ENCODE measurements at regions not wholly inside any gene's neighbourhood (a gene's known extent, or its start where the extent isn't known, plus 50 kb on each side); places are given as distances from the start of the nearest gene placed in this dataset.

GRCh38 chr12:97616946-97617345 lies 154.3 kb downstream of the RMST start:
- Histone ChIP-seq H3K36me3 (no peaks in the 10 kb centered on the region), H3K9ac (no peak overlapping the region), H3K27me3 (no peaks in the 10 kb centered on the region), H3K4me2 (no peak overlapping the region), H3K27ac (no peak overlapping the region), H3K4me1 (peaks cover 13% of the 10 kb centered on the region), H3K9me3 (ENCODE audit: low read depth) (no peaks in the 10 kb centered on the region), H4K20me1 (ENCODE audit: low read depth) (no peaks in the 10 kb centered on the region), H3K4me3 (no peak overlapping the region), H3K79me2 (ENCODE audit: low read depth) (no peaks in the 10 kb centered on the region), H2AFZ (replicated peaks) (peak overlapping the region; percentile 3), H3F3A (ENCODE audit: low read depth) (peaks cover 5% of the 10 kb centered on the region)
- no peaks in the 10 kb centered on the region for H3K27me3 Mint-ChIP-seq (ENCODE audit: insufficient read depth, low read depth)
- H3K27ac Mint-ChIP-seq, result no peak overlapping the region
- no peak for DNase-seq (ENCODE audit: low spot score)
- peaks cover 2% of the 10 kb centered on the region for H3K9me3 Mint-ChIP-seq
- H3K36me3 Mint-ChIP-seq, result peaks cover 2% of the 10 kb centered on the region
- H3K4me3 Mint-ChIP-seq, result no peak overlapping the region
- TF ChIP-seq CTCF (IDR thresholded peaks at IDR 0.05) (no peak), EZH2 (IDR thresholded peaks at IDR 0.05) (no peak), EZH2phosphoT487 (IDR thresholded peaks at IDR 0.05) (no peak)
- H3K4me1 Mint-ChIP-seq, result no peaks in the 10 kb centered on the region

GRCh38 chr12:97628962-97629361 lies 166.4 kb downstream of the RMST start:
- H2AFZ ChIP-seq (replicated peaks), result no peak overlapping the region
- no peak for DNase-seq (ENCODE audit: low spot score)
- Mint-ChIP-seq H3K4me1 (no peaks in the 10 kb centered on the region), H3K9me3 (peaks cover 1% of the 10 kb centered on the region), H3K4me3 (no peak overlapping the region), H3K36me3 (no peaks in the 10 kb centered on the region), H3K27ac (no peak overlapping the region), H3K27me3 (ENCODE audit: insufficient read depth, low read depth) (no peaks in the 10 kb centered on the region)
- TF ChIP-seq EZH2 (IDR thresholded peaks at IDR 0.05) (no peak), EZH2phosphoT487 (IDR thresholded peaks at IDR 0.05) (no peak), CTCF (IDR thresholded peaks at IDR 0.05) (no peak)
- no peak overlapping the region for H3K4me2 ChIP-seq
- H3K27me3 ChIP-seq, result no peaks in the 10 kb centered on the region
- no peaks in the 10 kb centered on the region for H3K36me3 ChIP-seq
- no peaks in the 10 kb centered on the region for H3K79me2 ChIP-seq (ENCODE audit: low read depth)
- no peaks in the 10 kb centered on the region for H3F3A ChIP-seq (ENCODE audit: low read depth)
- peaks cover 9% of the 10 kb centered on the region for H3K4me1 ChIP-seq
- no peak overlapping the region for H3K27ac ChIP-seq
- no peaks in the 10 kb centered on the region for H4K20me1 ChIP-seq (ENCODE audit: low read depth)
- H3K9me3 ChIP-seq (ENCODE audit: low read depth), result no peaks in the 10 kb centered on the region
- H3K4me3 ChIP-seq, result no peak overlapping the region
- H3K9ac ChIP-seq, result no peak overlapping the region

- Histone ChIP-seq H2AFZ (replicated peaks) (no peak overlapping the region), H3K79me2 (ENCODE audit: low read depth) (no peaks in the 10 kb centered on the region)
These were observed 166.8 kb downstream of the RMST start for GRCh38 chr12:97629382-97629781.

More at GRCh38 chr12:97629382-97629781, 166.8 kb downstream of the RMST start:
- H3K9ac ChIP-seq, result no peak overlapping the region
- Mint-ChIP-seq H3K36me3 (no peaks in the 10 kb centered on the region), H3K4me1 (no peaks in the 10 kb centered on the region), H3K4me3 (no peak overlapping the region), H3K9me3 (peaks cover 2% of the 10 kb centered on the region), H3K27ac (no peak overlapping the region), H3K27me3 (ENCODE audit: insufficient read depth, low read depth) (no peaks in the 10 kb centered on the region)
- H3K27ac ChIP-seq, result no peak overlapping the region
- DNase-seq (ENCODE audit: low spot score), result no peak
- no peak overlapping the region for H3K4me2 ChIP-seq
- H4K20me1 ChIP-seq (ENCODE audit: low read depth), result no peaks in the 10 kb centered on the region
- no peaks in the 10 kb centered on the region for H3K36me3 ChIP-seq
- H3K4me3 ChIP-seq, result no peak overlapping the region
- peaks cover 9% of the 10 kb centered on the region for H3K4me1 ChIP-seq
- no peaks in the 10 kb centered on the region for H3K27me3 ChIP-seq
- H3F3A ChIP-seq (ENCODE audit: low read depth), result no peaks in the 10 kb centered on the region
- TF ChIP-seq EZH2 (IDR thresholded peaks at IDR 0.05), result no peak
- no peak for TF ChIP-seq EZH2phosphoT487 (IDR thresholded peaks at IDR 0.05)
- no peak for TF ChIP-seq CTCF (IDR thresholded peaks at IDR 0.05)
- no peaks in the 10 kb centered on the region for H3K9me3 ChIP-seq (ENCODE audit: low read depth)
